ENCODE measurements at regions not wholly inside any gene's neighbourhood (a gene's known extent, or its start where the extent isn't known, plus 50 kb on each side); places are given as distances from the start of the nearest gene placed in this dataset.

GRCh38 chr4:79739912-79740311, 331.9 kb upstream of the GK2 start:
- TF ChIP-seq POLR2A (IDR thresholded peaks at IDR 0.05) (no peak), CTCF (IDR thresholded peaks at IDR 0.05) (no peak)

All from thyroid gland (tissue), 4 donors.